ENCODE measurements at regions not wholly inside any gene's neighbourhood (a gene's known extent, or its start where the extent isn't known, plus 50 kb on each side); places are given as distances from the start of the nearest gene placed in this dataset.

DNA sequence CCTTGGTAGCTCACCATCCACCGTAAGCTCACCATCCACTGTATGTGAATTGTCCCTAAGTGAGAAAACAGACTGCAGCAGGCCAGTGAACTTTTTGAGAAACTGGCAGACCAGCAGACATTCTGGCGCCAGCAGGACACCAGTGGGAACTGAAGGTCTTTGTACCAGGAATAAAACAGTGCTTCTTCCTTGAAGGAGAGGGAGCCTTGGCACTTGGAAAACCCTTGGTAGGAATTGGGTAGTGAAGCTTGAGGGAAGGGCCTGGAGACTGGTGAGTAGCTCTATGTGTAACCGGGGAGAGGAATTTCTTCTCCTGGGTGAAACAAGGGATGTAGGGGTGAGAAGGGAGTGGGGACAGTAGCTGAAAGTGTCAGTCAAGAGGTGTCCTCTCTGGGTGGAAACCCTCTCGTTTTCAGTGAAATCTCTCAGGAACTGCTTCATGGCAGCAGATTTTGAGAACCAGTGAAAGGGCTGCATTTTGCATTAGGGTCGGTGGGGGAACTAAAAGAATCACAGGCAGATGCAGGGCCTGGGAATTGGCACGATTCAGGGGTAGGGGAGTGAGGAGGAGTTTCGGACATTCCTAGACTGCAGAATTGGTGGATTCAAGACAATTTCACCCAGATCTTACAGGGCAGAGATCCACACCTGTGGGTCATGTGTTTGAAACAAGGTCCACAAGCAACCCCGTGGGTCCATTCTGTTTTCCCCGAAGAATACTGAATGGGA lies 131.5 kb upstream of the DLX2 start:
- TF ChIP-seq EZH2 (IDR thresholded peaks at IDR 0.05) (no peak), POLR2AphosphoS5 (IDR thresholded peaks at IDR 0.05; ENCODE audit: borderline replicate concordance, low read depth, low read length) (no peak)

All from SK-N-MC (cell line).